DMS53 treated with DMSO at 0.1 percent for 48 hours (cell line): ENCODE measurements at regions not wholly inside any gene's neighbourhood (a gene's known extent, or its start where the extent isn't known, plus 50 kb on each side); places are given as distances from the start of the nearest gene placed in this dataset.
"Not testable (repeated sequence)": the region's sequence is repeated elsewhere in the genome, so short reads cannot be mapped to it uniquely, and the experiment has no call there.

Source experiments
- DNase-seq: peaks from one replicate; lab custom pipeline; 2025; ENCODE audit not compliant: unreplicated experiment; lab: John Stamatoyannopoulos, UW

DNA sequence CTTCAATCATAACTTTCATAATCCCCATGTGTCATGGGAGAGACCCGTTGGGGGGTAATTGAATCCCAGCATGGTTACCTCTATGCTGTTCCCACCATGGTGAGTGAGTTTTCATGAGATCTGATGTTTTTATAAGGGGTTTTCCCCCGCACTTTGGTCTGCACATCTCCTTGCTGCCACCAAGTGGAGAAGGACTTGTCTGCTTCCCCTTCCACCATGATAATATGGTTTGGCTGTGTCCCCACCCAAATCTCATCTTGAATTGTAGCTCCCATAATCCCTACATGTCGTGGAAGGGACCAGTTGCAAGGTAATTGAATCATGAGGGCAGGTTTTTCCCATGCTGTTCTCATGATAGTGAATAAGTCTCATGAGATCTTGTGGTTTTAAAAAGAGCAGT lies 524.9 kb downstream of the SLITRK5 start:
- DNase-seq: no peak

DNA sequence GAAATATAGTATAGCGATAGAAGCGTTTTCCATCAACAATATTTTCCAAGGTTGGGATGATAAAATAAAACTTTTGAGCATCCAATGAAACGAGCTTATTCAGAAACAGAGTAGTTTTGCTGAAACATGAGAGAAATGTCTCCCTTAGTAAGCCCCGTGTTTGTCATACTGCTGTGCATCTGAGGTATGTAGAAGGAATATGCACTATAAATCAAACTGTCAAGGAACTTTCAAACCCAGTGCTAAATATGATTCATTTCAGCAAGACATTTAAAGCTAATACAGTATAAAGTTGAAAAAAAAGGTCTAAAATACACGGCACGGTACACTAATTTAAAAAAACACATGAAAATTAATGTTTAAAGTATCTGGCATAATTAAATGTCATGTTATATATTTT lies 546.2 kb downstream of the SLITRK5 start:
- no peak for DNase-seq

DNA sequence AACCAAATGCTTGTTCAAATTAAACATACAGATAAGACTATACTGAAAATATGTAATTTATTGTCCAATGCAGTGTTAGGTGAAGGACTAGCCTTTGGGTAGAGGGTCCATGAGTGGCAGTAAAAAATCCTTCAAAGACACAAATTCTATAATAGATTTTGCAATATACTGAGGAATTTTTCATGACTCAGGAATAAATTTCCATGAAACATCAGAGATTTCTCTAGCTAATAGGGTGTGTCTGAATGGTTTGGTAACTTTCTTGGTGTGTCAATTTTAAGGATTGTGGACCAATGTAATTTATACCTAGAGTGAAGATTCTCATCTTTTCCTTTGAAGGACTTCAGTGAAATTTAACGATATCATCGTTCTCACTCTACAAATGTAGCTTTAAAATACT lies 546.7 kb downstream of the SLITRK5 start:
- DNase-seq: no peak

DNA sequence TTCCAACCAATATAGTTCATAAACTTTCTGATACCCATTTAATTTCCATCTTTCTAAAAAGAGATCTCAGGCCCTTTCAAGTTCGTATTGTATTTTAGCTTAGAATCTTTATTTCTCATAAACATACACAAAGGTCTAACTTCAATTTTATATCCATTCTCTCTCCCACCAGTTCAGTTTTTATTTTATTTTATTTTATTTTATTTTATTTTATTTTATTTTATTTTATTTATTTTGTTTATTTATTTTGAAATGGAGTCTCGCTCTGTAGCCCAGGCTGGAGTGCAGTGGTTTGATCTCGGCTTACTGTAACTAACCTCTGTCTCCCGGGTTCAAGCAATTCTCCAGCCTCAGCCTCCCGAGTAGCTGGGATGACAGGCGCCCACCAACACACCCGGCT lies 552.8 kb downstream of the SLITRK5 start:
- no peak for DNase-seq

DNA sequence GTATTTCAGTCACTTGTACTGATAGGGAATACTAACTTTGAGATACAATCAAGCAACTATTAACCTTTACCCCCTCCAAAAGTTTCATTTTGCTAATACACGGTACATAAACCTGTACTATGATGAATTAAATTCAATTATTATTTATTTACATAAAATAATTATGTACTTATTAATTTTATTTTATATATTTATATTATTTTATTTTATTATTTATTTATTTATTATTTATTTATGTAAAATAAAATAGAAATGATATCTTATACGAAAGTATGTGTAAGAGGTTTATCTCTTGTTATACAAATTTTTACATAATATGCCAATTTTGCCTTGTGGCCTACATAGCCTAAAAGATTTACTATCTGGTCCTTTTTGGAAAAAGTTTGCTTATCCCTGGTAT lies 564.3 kb downstream of the SLITRK5 start:
- DNase-seq: no peak

DNA sequence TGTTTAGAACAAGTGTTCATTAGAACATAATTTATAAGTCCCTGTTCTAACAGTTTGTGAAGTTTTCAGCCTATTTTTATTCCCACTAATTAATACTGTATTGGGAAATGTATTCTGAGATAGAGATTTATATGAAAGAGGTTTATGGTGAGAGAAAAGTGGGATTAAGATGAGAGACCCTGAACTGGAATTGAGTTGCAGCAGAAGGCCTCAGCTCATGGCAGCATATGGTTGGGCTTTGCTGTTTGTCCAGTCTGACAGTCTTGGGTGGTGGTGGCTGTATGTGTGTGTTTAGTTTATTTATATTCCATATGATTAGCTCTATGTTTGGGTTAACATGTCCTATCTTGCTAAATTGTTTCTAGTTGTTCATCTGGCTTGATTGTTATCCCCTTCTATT lies 575.1 kb downstream of the SLITRK5 start:
- no peak for DNase-seq

DNA sequence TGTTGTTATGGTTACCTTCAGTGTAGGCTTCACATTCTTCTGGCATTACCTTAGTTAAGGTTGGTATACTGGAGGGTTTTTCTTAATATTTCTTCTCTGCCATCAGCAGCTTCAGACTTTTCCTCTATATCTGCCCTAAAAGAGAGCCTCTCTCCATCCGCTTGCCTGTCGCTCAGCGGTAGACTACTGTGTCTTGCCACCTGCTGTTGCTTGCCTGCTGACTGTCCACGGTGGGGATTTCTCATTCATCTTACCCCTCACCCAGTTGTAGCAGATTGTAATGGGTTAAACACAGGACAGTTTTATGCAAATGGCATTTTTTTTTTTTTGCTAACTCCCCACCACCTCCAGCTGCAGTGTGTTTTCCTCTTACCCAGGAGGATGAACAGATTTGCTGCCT lies 577.2 kb downstream of the SLITRK5 start:
- no peak for DNase-seq

DNA sequence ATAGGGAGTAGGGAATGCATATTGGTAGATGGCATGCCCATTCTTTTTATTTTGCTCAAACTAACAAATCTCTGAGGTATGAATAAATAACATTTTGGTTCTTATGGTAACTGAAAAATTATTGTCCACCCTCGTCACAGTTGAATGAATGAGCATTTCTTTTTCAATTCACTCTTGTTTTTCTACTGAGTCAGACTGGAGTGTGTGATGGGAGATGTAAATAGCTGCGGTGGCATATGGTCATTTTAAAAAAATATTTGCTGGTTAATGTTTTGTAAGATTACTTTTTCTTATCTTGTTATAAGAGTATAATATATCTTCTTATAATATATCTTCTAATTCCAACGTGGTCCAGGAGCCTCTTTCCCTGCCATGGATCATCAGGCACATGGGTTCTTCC lies 586.5 kb downstream of the SLITRK5 start:
- no peak for DNase-seq

DNA sequence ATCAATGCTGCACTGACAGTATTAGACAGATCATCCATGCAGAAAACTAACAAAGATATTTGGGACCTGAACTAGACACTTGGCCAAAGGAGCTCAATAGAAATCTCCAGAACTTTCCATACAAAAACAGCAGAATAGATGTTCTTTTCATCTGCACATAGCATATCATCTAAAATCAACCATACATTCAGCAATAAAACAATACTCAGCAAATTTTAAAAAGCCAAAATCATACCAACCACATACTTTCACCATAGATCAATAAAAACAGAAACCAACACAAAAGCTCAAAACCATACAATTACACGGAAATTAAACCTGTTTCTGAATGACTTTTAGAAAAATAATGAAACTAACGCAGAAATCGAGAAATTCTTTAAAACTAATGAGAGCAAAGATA lies 592.6 kb downstream of the SLITRK5 start:
- DNase-seq: no peak

DNA sequence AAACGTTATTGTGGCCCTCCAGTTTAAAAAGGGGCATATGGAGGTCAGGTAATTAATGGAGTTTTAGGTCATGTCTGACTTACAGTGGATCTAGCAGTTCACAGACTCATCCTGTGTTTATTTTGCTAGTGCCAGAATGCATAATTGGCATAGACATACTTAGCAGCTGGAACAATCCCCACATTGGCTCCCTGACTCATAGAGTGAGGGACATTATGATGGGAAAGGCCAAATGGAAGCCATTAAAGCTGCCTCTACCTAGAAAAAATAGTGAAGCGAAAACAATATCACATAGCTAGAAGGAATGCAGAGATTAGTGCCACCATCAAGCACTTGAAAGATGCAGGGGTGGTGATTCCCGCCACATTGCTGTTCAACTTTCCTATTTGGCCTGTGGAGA lies 610.7 kb downstream of the SLITRK5 start:
- no peak for DNase-seq

DNA sequence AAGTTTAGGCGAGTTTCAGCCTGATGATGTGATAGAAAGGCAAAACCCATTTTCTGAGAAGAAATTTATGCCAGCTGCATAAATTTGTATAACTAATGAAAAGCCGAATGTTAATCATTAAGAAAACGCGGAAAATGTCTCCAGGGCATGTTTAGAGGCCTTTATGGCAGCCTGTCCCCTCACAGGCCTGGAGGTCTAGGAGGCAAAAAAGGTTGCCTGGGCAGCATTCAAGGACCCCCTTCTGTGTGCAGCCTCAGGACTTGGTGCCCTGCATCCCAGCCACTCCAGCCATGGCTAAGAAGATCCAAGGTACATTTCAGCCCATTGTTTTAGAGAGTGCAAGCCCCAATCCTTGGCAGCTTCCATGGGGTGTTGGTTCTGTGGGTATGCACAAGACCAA lies 614.2 kb downstream of the SLITRK5 start:
- no peak for DNase-seq

DNA sequence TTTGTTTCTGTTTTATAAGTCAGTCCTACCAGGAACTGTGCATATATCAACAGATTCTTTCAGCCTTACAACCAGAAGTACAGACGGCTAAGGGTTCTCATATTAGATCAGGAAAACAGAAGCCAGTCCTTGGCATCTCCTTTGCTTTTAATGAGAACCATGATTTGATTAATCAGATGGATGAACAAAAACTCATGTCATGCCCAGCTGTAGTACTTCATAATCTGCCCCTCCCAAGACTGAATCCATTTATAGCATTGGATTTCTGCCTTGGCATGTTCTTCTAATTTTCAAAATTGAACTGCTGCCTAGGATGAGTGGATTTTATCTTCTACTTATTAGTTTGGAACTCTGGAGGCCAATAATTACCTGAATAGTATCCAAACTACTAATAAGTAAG lies 617.2 kb downstream of the SLITRK5 start:
- no peak for DNase-seq

DNA sequence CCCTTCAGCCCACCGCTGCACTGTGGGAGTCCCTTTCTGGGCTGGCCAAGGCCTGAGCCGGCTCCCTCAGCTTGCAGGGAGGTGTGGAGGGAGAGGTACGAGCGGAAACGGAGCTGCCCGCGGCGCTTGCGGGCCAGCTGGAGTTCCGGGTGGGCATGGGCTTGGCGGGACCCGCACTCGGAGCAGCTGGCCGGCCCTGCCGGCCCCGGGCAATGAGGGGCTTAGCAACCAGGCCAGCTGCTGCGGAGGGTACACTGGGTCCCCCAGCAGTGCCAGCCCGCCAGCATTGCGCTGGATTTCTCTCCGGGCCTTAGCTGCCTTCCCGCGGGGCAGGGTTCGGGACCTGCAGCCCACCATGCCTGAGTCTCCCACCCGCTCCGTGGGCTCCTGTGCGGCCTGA lies 620.6 kb downstream of the SLITRK5 start:
- DNase-seq: not testable (repeated sequence)

DNA sequence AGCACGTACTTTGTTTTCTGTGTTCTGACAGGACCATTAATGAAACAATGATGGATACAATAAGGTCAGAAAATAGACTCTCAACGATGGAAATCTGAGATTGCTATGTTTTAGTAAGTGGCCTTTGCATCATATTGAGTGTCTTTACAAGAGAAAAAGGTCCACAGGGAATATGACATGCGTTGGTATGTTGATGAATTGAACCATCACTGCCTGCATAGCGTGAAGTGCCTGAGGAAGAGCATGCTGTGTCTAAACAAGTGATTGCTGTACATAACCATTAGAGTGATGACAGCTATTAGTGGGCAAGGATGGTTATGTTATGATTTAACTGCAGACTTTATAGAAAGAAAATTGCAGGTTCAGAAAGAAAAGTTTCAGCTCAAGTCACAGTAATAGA lies 623.2 kb downstream of the SLITRK5 start:
- no peak for DNase-seq

DNA sequence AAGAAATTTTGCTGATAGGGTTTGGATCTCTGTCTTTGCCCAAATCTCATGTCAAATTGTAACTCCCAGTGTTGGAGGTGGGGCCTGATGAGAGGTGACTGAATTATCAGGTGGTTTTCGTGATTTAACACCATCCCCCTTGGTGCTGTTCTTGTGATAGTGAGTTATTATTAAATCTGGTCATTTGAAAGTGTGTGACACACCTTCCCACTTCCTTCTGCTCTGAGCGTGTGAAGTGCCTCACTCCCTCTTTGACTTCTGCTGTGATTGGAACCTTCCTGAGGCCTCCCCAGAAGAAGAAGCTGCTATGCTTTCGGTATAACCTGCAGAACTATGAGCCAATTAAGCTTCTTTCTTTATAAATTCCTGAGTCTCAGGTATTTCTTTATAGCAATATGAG lies 632.0 kb downstream of the SLITRK5 start:
- DNase-seq: no peak

DNA sequence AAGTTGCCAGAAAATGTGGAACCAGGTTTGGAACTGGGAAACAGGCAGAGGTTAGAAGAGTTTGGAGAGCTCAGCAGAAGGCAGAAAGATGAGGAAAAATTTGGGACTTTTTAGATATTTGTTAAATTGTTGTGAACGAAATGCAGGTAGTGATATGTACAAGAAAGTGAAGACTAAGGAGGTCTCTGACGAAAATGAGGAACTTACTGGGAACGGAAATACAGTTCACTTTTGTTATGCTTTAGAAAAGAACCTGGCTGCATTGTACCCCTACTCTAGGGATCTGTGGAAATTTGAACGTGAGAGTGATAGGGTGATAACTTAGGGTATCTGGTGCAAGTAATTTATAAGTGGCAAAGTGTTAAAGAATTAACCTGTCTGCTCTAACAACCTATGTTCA lies 632.4 kb downstream of the SLITRK5 start:
- DNase-seq: no peak

DNA sequence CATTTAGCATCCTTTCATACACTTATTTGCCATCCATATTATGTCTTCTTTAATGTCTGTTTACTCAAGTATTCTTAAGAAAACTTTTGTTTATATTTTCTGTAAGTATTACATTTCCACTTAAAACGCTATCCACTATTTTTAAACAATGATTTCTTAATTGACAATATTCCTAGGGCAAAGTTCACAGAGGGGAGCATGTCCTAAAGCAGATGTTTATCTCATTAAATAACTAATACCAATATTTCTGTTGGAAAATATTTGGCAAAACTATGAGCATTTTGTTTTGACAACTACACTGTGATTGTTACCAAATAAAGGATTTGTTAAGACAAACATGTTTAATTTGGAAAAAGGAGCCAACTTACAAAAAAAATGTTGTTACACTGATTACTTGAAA lies 643.3 kb downstream of the SLITRK5 start:
- DNase-seq: no peak

DNA sequence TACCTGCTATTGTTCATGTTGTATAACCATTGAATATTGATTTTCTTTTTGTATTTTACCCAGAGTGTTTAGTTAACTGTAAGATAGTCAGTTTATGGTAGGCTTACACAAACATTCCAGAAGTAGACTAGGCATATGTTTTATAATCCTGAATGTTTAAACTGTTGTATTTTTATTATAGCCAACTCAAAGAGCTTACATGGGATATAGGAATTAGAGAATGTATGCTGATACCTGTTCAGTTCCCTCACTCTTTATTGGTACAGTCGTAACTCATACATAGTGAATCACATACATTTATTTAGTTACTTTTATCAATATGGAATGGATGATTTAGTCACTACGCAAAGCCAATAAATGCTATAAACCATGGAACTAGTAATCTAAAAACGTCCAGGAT lies 657.9 kb downstream of the SLITRK5 start:
- no peak for DNase-seq

DNA sequence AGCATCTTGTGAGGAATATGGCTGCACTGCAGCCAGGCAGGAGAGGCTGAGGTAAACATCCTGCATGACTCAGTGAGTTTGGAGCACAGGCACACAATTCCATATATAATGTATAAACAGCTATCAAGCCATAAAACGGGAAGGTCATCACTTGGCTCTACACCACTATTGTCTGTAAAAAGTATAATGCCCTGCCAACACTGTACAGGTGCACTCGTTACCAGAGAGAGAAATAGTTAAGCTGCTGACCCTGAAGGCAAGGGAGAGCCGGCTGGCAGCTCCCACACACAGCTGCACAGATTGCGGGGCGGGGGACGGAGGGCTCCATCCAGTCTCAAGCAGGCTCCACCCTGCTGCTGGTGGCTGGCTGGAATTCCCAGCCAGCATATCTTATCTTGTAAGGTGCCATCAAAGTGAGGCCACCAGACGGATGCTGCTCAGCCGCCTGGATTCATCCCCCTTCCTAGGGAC lies 668.1 kb downstream of the SLITRK5 start:
- DNase-seq: no peak

DNA sequence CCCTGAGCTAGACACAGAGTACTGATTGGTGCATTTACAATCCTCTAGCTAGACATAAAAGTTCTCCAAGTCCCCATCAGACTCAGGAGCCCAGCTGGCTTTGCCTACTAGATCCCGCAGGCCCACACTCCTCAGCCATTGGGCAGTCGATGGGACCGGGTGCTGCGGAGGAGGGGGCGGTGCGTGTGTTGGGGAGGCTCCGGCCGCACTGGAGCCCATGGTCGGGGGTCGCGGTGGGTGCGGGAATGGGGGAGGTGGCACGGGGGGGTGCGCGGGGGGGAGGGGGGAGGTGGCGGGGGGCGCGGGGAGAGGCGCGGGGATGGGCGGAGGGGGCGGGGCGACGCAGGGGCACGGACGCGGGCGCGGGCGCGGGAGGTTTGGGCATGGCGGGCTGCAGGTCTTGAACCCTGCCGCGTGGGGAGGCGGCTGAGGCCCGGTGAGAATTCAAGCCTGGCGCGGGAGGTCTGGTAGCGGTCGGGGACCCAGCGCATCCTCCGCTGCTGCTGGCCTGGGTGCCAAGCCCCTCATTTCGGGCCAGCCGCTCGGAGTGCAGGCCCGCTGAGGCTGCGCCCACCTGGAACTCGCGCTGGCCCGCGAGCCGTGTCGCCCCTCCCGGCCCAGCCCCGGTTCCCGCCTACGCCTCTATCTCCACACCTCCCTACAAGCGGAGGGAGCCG lies 674.1 kb downstream of the SLITRK5 start:
- no peak for DNase-seq

DNA sequence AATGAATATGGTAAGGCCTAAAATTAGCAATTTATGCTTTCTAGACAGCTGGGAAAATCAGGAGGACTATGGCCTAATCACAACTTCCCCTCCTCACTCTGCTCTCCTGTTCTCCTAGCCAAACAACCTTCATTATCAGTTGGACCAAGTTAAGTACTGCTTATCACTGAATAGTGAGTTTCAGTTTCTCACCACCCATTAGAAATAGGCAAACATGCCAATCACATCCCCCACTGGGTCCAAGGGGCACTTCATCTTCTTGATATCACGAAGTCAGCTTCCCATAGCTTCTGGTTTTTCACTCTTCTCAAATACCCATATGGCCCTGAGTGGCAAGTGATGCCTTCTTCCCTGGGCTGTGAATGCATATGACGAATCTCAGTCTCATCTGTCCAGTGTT lies 689.6 kb downstream of the SLITRK5 start:
- no peak for DNase-seq

DNA sequence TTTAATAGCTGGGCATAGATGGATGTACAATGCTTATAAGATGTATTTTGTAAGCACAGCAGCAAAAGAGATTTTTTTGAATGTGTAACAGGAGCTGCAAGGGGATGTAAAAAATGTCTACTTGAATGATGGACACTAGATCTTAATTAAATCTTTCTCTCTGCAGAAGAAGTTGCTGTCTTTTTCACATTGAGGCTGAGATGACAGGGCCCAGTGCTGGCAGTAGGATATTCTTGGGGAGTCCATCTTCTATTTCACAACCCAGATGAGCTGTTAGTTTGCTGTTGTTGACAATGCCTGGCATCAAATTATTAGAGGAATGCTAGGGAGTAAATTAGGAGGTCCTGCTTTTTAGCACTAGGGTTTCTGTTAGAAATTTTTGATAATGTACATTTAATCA lies 698.7 kb downstream of the SLITRK5 start:
- no peak for DNase-seq

DNA sequence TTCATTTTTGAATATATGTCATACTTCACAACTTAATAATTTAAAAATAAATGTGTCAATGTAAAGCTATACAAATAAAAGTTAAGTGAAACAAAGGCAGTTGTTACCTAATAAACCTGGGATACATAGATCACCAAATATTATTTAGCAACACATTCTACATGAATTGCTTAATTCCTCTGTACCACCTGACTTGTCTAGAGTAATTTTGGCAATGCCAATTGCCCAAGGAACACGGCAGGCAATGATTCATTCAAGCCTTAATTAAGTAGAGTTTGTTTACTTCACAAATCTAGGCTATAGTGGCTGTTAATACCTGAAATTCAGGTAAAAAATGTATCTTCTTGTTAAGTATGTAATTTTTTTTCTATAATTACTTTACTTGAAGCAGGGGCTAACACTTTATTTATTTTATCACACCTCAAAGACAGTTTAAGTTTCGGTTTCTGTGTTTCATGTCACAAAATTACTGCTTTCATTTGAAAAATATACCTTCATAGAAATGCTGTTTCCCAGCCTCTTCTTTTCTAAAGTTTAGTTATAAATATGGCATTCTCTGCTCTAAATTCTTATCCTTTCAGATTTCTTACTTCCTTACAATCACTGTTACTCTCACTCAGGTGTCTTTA lies 705.7 kb downstream of the SLITRK5 start:
- DNase-seq: no peak
